ENCODE measurements at regions not wholly inside any gene's neighbourhood (a gene's known extent, or its start where the extent isn't known, plus 50 kb on each side); places are given as distances from the start of the nearest gene placed in this dataset.

DNA sequence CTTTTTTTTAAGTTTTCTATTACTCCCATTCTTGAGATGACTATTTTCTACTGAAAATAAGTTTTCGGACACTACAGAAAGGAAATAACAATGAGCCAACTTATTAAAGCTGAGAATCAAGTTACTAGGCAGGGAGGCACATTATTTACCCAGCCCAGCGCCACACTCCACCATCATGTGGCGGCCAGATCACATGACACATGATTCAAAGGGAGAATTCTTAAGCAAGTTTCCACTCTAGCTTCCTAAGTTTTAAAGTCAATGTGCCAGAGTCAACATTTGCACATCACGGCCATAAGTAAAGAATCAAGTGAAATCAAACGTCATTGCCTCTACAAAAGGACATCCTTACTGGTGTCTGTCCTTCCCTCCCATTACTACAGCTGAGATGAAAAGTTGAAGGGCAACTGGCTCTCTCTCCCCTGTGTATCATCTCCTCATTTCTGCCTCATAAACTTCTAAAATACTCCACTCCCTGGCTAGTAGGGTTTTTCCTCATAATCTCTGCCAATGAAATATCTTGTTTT, 81.7 kb downstream of the KLF12 start:
- intact Hi-C loops (cut with DNase I) = no loop called here
- Histone ChIP-seq H3K27me3 (no peaks in the 10 kb centered on the region), H3K36me3 (no peaks in the 10 kb centered on the region), H3K9me3 (no peaks in the 10 kb centered on the region), H3K4me1 (ENCODE audit: insufficient read depth) (peaks cover 6% of the 10 kb centered on the region), H3K27ac (no peak overlapping the region), H3K4me3 (no peak overlapping the region)
- no peak for TF ChIP-seq POLR2A (IDR thresholded peaks at IDR 0.05)
- TF ChIP-seq, protein P1, sequence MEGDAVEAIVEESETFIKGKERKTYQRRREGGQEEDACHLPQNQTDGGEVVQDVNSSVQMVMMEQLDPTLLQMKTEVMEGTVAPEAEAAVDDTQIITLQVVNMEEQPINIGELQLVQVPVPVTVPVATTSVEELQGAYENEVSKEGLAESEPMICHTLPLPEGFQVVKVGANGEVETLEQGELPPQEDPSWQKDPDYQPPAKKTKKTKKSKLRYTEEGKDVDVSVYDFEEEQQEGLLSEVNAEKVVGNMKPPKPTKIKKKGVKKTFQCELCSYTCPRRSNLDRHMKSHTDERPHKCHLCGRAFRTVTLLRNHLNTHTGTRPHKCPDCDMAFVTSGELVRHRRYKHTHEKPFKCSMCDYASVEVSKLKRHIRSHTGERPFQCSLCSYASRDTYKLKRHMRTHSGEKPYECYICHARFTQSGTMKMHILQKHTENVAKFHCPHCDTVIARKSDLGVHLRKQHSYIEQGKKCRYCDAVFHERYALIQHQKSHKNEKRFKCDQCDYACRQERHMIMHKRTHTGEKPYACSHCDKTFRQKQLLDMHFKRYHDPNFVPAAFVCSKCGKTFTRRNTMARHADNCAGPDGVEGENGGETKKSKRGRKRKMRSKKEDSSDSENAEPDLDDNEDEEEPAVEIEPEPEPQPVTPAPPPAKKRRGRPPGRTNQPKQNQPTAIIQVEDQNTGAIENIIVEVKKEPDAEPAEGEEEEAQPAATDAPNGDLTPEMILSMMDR (IDR thresholded peaks at IDR 0.05) = no peak
- no peak for TF ChIP-seq EP300 (IDR thresholded peaks at IDR 0.05)
- no peak for DNase-seq
- 94 to 98% (median 96%) methylated on average over 5 of the region's 5 CpGs for WGBS, 3 donors

DNA sequence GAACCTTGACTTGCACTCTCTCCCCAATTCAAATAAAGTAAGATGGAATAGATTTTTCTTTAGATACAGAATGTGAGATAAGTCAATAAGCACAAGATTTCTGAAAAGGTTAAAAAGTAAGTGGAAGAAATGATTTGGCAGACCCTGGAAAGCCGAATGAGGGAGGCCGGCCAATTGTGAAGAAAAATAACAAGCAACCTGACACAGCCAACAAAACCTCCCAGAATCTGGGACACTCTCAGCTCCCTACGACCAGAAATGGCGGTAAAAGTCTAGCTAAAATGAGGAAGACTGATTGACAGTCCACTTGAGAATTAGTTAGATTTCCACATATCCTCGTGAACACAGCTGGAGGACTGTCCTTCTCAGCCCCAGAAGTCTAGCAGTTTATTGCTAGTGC, 85.4 kb downstream of the KLF12 start:
- Histone ChIP-seq H3K9me3 (no peaks in the 10 kb centered on the region), H3K36me3 (no peaks in the 10 kb centered on the region), H3K27ac (no peak overlapping the region), H3K27me3 (no peaks in the 10 kb centered on the region), H3K4me3 (no peak overlapping the region), H3K4me1 (ENCODE audit: insufficient read depth) (peaks cover 1% of the 10 kb centered on the region)
- WGBS, 3 donors = 57 to 68% (median 65%) methylated on average over 5 of the region's 5 CpGs
- intact Hi-C loops (cut with DNase I) = no loop called here
- TF ChIP-seq POLR2A (IDR thresholded peaks at IDR 0.05) (no peak), EP300 (IDR thresholded peaks at IDR 0.05) (no peak)
- TF ChIP-seq, protein P1 (IDR thresholded peaks at IDR 0.05) = no peak
- DNase-seq = no peak

DNA sequence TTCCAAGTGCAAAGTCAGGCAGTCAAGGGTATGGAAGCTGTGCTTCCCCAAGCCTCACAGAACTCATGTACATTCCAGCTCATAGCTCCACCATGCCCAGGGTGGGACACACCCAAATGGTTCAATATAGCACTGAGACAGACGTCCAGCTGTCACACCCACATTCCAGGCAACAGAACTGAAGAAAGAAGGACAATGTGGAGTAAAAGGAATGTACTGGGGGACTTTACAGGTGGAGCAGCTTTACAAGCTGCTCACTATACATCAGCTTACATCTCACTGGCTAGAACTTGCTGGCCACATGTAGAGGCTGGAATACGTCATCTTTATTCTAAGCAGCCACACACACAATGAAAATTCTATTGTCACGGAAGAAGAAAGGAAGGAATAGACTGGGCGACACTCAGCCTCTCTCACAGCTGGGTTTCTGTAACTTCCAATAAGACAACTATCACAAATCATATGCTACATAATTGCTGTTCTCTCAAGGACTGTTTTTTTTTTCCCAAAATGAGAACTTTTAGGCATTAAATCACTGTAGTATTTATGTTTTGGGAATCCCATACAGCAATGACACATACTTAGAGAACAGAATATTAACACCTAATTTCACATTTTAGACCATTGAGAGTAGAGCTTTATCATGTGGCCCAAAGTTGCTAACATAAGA, 86.1 kb downstream of the KLF12 start:
- intact Hi-C loops (cut with DNase I) = no loop called here
- Histone ChIP-seq H3K27me3 (no peaks in the 10 kb centered on the region), H3K36me3 (no peaks in the 10 kb centered on the region), H3K9me3 (no peaks in the 10 kb centered on the region), H3K27ac (no peak overlapping the region), H3K4me3 (no peak overlapping the region), H3K4me1 (ENCODE audit: insufficient read depth) (peaks cover 1% of the 10 kb centered on the region)
- DNase-seq = no peak
- WGBS, 3 donors = 64 to 78% (median 66%) methylated on average over 4 of the region's 4 CpGs
- TF ChIP-seq EP300 (IDR thresholded peaks at IDR 0.05) (no peak), POLR2A (IDR thresholded peaks at IDR 0.05) (no peak)
- TF ChIP-seq, protein P1 (IDR thresholded peaks at IDR 0.05) = no peak

DNA sequence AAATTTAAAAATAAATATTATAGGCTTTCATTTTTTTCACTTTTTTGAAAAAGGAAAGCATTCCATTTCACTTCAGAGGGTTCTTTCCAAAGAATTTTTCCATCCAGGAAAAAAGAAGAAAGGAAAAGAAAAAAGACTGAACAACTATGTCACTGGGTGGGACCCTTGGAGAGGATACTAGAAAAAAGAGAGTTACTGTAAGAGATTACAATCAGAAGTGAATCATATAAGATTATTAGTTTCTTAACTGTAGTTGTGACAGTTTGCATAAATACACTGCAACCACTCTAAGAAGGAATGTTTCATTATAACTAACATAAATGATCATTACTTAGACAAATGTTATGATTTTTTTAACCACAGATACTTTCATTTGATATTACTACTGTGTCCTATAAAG, 87.8 kb downstream of the KLF12 start:
- Histone ChIP-seq H3K27me3 (no peaks in the 10 kb centered on the region), H3K4me3 (no peak overlapping the region), H3K4me1 (ENCODE audit: insufficient read depth) (peaks cover 1% of the 10 kb centered on the region), H3K36me3 (no peaks in the 10 kb centered on the region), H3K9me3 (no peaks in the 10 kb centered on the region), H3K27ac (no peak overlapping the region)
- intact Hi-C loops (cut with DNase I) = no loop called here
- DNase-seq = no peak
- TF ChIP-seq, protein P1 (IDR thresholded peaks at IDR 0.05) = no peak
- TF ChIP-seq EP300 (IDR thresholded peaks at IDR 0.05) (no peak), POLR2A (IDR thresholded peaks at IDR 0.05) (no peak)

Data from ovary (tissue), 7 donors.